ENCODE measurements at regions not wholly inside any gene's neighbourhood (a gene's known extent, or its start where the extent isn't known, plus 50 kb on each side); places are given as distances from the start of the nearest gene placed in this dataset.

- Histone ChIP-seq H3K4me2 (peak overlapping the region; percentile 25), H3K4me1 (peaks cover 34% of the 10 kb centered on the region), H2AFZ (replicated peaks) (no peak overlapping the region), H4K20me1 (ENCODE audit: low read depth) (peaks cover 8% of the 10 kb centered on the region), H3K27ac (no peak overlapping the region), H3K9ac (no peak overlapping the region), H3K9me3 (ENCODE audit: low read depth) (no peaks in the 10 kb centered on the region), H3F3A (ENCODE audit: low read depth) (peaks cover 19% of the 10 kb centered on the region), H3K27me3 (peaks cover 20% of the 10 kb centered on the region), H3K79me2 (ENCODE audit: low read depth) (no peaks in the 10 kb centered on the region), H3K36me3 (no peaks in the 10 kb centered on the region), H3K4me3 (no peak overlapping the region)
- Mint-ChIP-seq H3K27me3 (ENCODE audit: insufficient read depth, low read depth) (peaks cover 11% of the 10 kb centered on the region), H3K27ac (peak overlapping the region; percentile 11), H3K4me3 (peak overlapping the region; percentile 34), H3K4me1 (peaks cover 40% of the 10 kb centered on the region), H3K9me3 (peaks cover 13% of the 10 kb centered on the region), H3K36me3 (peaks cover 3% of the 10 kb centered on the region)
- TF ChIP-seq EZH2phosphoT487 (IDR thresholded peaks at IDR 0.05), result peak; percentile 99
- peak; percentile 11 for TF ChIP-seq EZH2 (IDR thresholded peaks at IDR 0.05)
- no peak for TF ChIP-seq CTCF (IDR thresholded peaks at IDR 0.05)
- DNase-seq (ENCODE audit: low spot score), result peak; percentile 93
These were observed 250.5 kb downstream of the ASCL1 start for GRCh38 chr12:103207936-103208335.

- Histone ChIP-seq H3K4me2 (no peak overlapping the region), H3K27me3 (no peaks in the 10 kb centered on the region), H3K79me2 (ENCODE audit: low read depth) (no peaks in the 10 kb centered on the region), H3K4me3 (no peak overlapping the region), H2AFZ (replicated peaks) (no peak overlapping the region), H3F3A (ENCODE audit: low read depth) (no peaks in the 10 kb centered on the region), H3K36me3 (no peaks in the 10 kb centered on the region), H3K4me1 (no peaks in the 10 kb centered on the region), H4K20me1 (ENCODE audit: low read depth) (no peaks in the 10 kb centered on the region), H3K9me3 (ENCODE audit: low read depth) (no peaks in the 10 kb centered on the region), H3K27ac (no peak overlapping the region), H3K9ac (no peak overlapping the region)
- H3K4me1 Mint-ChIP-seq, result no peaks in the 10 kb centered on the region
- H3K27ac Mint-ChIP-seq, result no peak overlapping the region
- TF ChIP-seq EZH2 (IDR thresholded peaks at IDR 0.05) (no peak), EZH2phosphoT487 (IDR thresholded peaks at IDR 0.05) (no peak), CTCF (IDR thresholded peaks at IDR 0.05) (no peak)
- DNase-seq (ENCODE audit: low spot score), result no peak
- H3K27me3 Mint-ChIP-seq (ENCODE audit: insufficient read depth, low read depth), result no peaks in the 10 kb centered on the region
- no peak overlapping the region for H3K4me3 Mint-ChIP-seq
- H3K36me3 Mint-ChIP-seq, result no peaks in the 10 kb centered on the region
- H3K9me3 Mint-ChIP-seq, result no peaks in the 10 kb centered on the region
These were observed 254.6 kb downstream of the C12orf42 start for GRCh38 chr12:103241184-103241583.

GRCh38 chr12:103244596-103244995 is 251.2 kb downstream of the C12orf42 start:
- no peaks in the 10 kb centered on the region for H3F3A ChIP-seq (ENCODE audit: low read depth)
- H3K4me1 Mint-ChIP-seq, result peaks cover 3% of the 10 kb centered on the region
- no peak for TF ChIP-seq CTCF (IDR thresholded peaks at IDR 0.05)
- TF ChIP-seq EZH2 (IDR thresholded peaks at IDR 0.05), result no peak
- no peak for TF ChIP-seq EZH2phosphoT487 (IDR thresholded peaks at IDR 0.05)
- no peak overlapping the region for H3K4me2 ChIP-seq
- H3K9me3 Mint-ChIP-seq, result no peaks in the 10 kb centered on the region
- no peaks in the 10 kb centered on the region for H3K36me3 ChIP-seq
- no peaks in the 10 kb centered on the region for H4K20me1 ChIP-seq (ENCODE audit: low read depth)
- no peaks in the 10 kb centered on the region for H3K27me3 Mint-ChIP-seq (ENCODE audit: insufficient read depth, low read depth)
- no peak overlapping the region for H3K4me3 Mint-ChIP-seq
- H3K4me3 ChIP-seq, result no peak overlapping the region
- DNase-seq (ENCODE audit: low spot score), result no peak
- H3K9ac ChIP-seq, result no peak overlapping the region
- no peak overlapping the region for H2AFZ ChIP-seq (replicated peaks)
- H3K27ac ChIP-seq, result no peak overlapping the region
- peaks cover 3% of the 10 kb centered on the region for H3K4me1 ChIP-seq
- H3K79me2 ChIP-seq (ENCODE audit: low read depth), result no peaks in the 10 kb centered on the region
- H3K27ac Mint-ChIP-seq, result no peak overlapping the region
- H3K9me3 ChIP-seq (ENCODE audit: low read depth), result no peaks in the 10 kb centered on the region
- H3K27me3 ChIP-seq, result no peaks in the 10 kb centered on the region
- H3K36me3 Mint-ChIP-seq, result no peaks in the 10 kb centered on the region
